ENCODE measurements at regions not wholly inside any gene's neighbourhood (a gene's known extent, or its start where the extent isn't known, plus 50 kb on each side); places are given as distances from the start of the nearest gene placed in this dataset.

- TF ChIP-seq CTCF (IDR thresholded peaks at IDR 0.05; ENCODE audit: insufficient read depth, low read depth, low read length) (no peak), EZH2 (IDR thresholded peaks at IDR 0.05; ENCODE audit: insufficient read depth, low read length) (no peak)
Observed at GRCh38 chr2:6637330-6637729, 228.4 kb downstream of the CMPK2 start.
